ENCODE measurements at regions not wholly inside any gene's neighbourhood (a gene's known extent, or its start where the extent isn't known, plus 50 kb on each side); places are given as distances from the start of the nearest gene placed in this dataset.

- TF ChIP-seq ZNF565 (CRISPR knock-in tag; conservative IDR thresholded peaks at IDR 0.05; ENCODE audit: low read depth), result no peak
- TF ChIP-seq ZNF70 (CRISPR knock-in tag; IDR thresholded peaks at IDR 0.05), result no peak
- TF ChIP-seq ESRRG (CRISPR knock-in tag; IDR thresholded peaks at IDR 0.05), result no peak
- no peak for TF ChIP-seq ISL1 (CRISPR knock-in tag; IDR thresholded peaks at IDR 0.05)
- TF ChIP-seq TOX (CRISPR knock-in tag; IDR thresholded peaks at IDR 0.05; ENCODE audit: borderline replicate concordance), result no peak
- no peak for TF ChIP-seq CSRNP3 (CRISPR knock-in tag; IDR thresholded peaks at IDR 0.05)
- no peak for TF ChIP-seq ARNTL (CRISPR knock-in tag; IDR thresholded peaks at IDR 0.05; ENCODE audit: borderline replicate concordance, low read depth)
- no peak for TF ChIP-seq TSHZ2 (CRISPR knock-in tag; IDR thresholded peaks at IDR 0.05)
- TF ChIP-seq POU6F1 (CRISPR knock-in tag; IDR thresholded peaks at IDR 0.05; ENCODE audit: borderline replicate concordance, low read depth), result no peak
- TF ChIP-seq, protein P1, sequence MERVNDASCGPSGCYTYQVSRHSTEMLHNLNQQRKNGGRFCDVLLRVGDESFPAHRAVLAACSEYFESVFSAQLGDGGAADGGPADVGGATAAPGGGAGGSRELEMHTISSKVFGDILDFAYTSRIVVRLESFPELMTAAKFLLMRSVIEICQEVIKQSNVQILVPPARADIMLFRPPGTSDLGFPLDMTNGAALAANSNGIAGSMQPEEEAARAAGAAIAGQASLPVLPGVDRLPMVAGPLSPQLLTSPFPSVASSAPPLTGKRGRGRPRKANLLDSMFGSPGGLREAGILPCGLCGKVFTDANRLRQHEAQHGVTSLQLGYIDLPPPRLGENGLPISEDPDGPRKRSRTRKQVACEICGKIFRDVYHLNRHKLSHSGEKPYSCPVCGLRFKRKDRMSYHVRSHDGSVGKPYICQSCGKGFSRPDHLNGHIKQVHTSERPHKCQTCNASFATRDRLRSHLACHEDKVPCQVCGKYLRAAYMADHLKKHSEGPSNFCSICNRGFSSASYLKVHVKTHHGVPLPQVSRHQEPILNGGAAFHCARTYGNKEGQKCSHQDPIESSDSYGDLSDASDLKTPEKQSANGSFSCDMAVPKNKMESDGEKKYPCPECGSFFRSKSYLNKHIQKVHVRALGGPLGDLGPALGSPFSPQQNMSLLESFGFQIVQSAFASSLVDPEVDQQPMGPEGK (CRISPR knock-in tag; IDR thresholded peaks at IDR 0.05; ENCODE audit: borderline replicate concordance), result no peak
- TF ChIP-seq ZFP30 (CRISPR knock-in tag; IDR thresholded peaks at IDR 0.05), result no peak
- TF ChIP-seq SNAI2 (CRISPR knock-in tag; IDR thresholded peaks at IDR 0.05), result no peak
- no peak for TF ChIP-seq BACH2 (CRISPR knock-in tag; IDR thresholded peaks at IDR 0.05; ENCODE audit: borderline replicate concordance)
These were observed 427.3 kb downstream of the BRD1 start for GRCh38 chr22:49400136-49400940.

Measured in SK-N-SH treated with all-trans-retinoic acid at 6 μM for 48 hours (cell line).